IPS DF 19.7 (cell line): ENCODE measurements at regions not wholly inside any gene's neighbourhood (a gene's known extent, or its start where the extent isn't known, plus 50 kb on each side); places are given as distances from the start of the nearest gene placed in this dataset.

Experiments
- DNase-seq: peaks from one replicate; pipeline ENCODE4 v3.0.0-alpha.2; 2013; ENCODE audit warnings: low read depth, low spot score

GRCh38 chr16:17657045-17657444 lies 186.3 kb upstream of the XYLT1 start:
- DNase-seq = no peak

GRCh38 chr16:17654571-17654970 lies 183.8 kb upstream of the XYLT1 start:
- no peak for DNase-seq

GRCh38 chr16:17654142-17654541 lies 183.4 kb upstream of the XYLT1 start:
- DNase-seq = no peak

- DNase-seq = no peak
Measured at GRCh38 chr16:17647879-17648872, 177.4 kb upstream of the XYLT1 start.

- DNase-seq = no peak
Measured at GRCh38 chr16:17643935-17644334, 173.2 kb upstream of the XYLT1 start.

GRCh38 chr16:17641990-17642389 lies 171.2 kb upstream of the XYLT1 start:
- DNase-seq = no peak

- no peak for DNase-seq
Measured at GRCh38 chr16:17638134-17638533, 167.4 kb upstream of the XYLT1 start.

GRCh38 chr16:17635183-17635582 lies 164.4 kb upstream of the XYLT1 start:
- DNase-seq = no peak

- DNase-seq = no peak
Measured at GRCh38 chr16:17633181-17633951, 162.6 kb upstream of the XYLT1 start.

- DNase-seq = no peak
Measured at GRCh38 chr16:17632667-17633066, 161.9 kb upstream of the XYLT1 start.

GRCh38 chr16:17629936-17630335 lies 159.2 kb upstream of the XYLT1 start:
- DNase-seq = no peak

GRCh38 chr16:17628983-17629382 lies 158.2 kb upstream of the XYLT1 start:
- no peak for DNase-seq

GRCh38 chr16:17622366-17622765 lies 151.6 kb upstream of the XYLT1 start:
- no peak for DNase-seq

- no peak for DNase-seq
Measured at GRCh38 chr16:17619261-17619660, 148.5 kb upstream of the XYLT1 start.

- no peak for DNase-seq
Measured at GRCh38 chr16:17617021-17617552, 146.3 kb upstream of the XYLT1 start.

GRCh38 chr16:17612336-17612735 lies 141.6 kb upstream of the XYLT1 start:
- no peak for DNase-seq

- DNase-seq = no peak
Measured at GRCh38 chr16:17607609-17608008, 136.8 kb upstream of the XYLT1 start.

GRCh38 chr16:17607075-17607509 lies 136.3 kb upstream of the XYLT1 start:
- DNase-seq = no peak

- DNase-seq = no peak
Measured at GRCh38 chr16:17606460-17606859, 135.7 kb upstream of the XYLT1 start.

GRCh38 chr16:17605784-17606183 lies 135.0 kb upstream of the XYLT1 start:
- no peak for DNase-seq

- DNase-seq = no peak
Measured at GRCh38 chr16:17603626-17604025, 132.9 kb upstream of the XYLT1 start.

GRCh38 chr16:17602678-17603077 lies 131.9 kb upstream of the XYLT1 start:
- DNase-seq = no peak
